GM23338 (cell line): ENCODE measurements at regions not wholly inside any gene's neighbourhood (a gene's known extent, or its start where the extent isn't known, plus 50 kb on each side); places are given as distances from the start of the nearest gene placed in this dataset.

ENCODE experiments used
- ATAC-seq: fragments of 200-7000 bp; cut with Tn5 transposase; 3 replicates; pipeline ENCODE4 v1.9.1; 2020
- DNase-seq: peaks from one replicate; pipeline ENCODE4 v3.0.0-alpha.2; 2015; ENCODE audit warnings: low spot score
- H2AFZ ChIP-seq: fragments of 200-600 bp; sonication (generic); 2 replicates; pipeline ENCODE4 v1.8.0; 2016; ENCODE audit warnings: antibody characterized with exemption, mild to moderate bottlenecking, moderate library complexity
- H3F3A ChIP-seq: fragments of 200-600 bp; sonication (generic); replicated peaks from 2 replicates; pipeline ENCODE4 v1.8.0; 2017; ENCODE audit warnings: antibody characterized with exemption, mixed run types, low read depth
- H3K27ac ChIP-seq: fragments of 200-600 bp; sonication (generic); 2 replicates; pipeline ENCODE4 v1.6.1; 2016; ENCODE audit warnings: low read depth
- H3K27me3 ChIP-seq: fragments of 200-600 bp; sonication (generic); 2 replicates; pipeline ENCODE4 v1.8.0; 2016; ENCODE audit warnings: mild to moderate bottlenecking, mixed run types, moderate library complexity; ENCODE audit not compliant: insufficient read depth
- H3K36me3 ChIP-seq: fragments of 200-600 bp; sonication (generic); 2 replicates; pipeline ENCODE4 v1.8.0; 2016; ENCODE audit warnings: mild to moderate bottlenecking; ENCODE audit not compliant: insufficient read depth
- H3K4me1 ChIP-seq: fragments of 200-600 bp; sonication (generic); 2 replicates; pipeline ENCODE4 v1.8.0; 2016; ENCODE audit warnings: mild to moderate bottlenecking, moderate library complexity; ENCODE audit not compliant: insufficient read depth
- H3K4me2 ChIP-seq: fragments of 200-600 bp; sonication (generic); 2 replicates; pipeline ENCODE4 v1.7.1; 2017; ENCODE audit warnings: mixed run types
- H3K4me3 ChIP-seq: fragments of 200-600 bp; sonication (generic); 2 replicates; pipeline ENCODE4 v1.6.1; 2016; ENCODE audit warnings: mixed run types
- H3K79me2 ChIP-seq: fragments of 200-600 bp; sonication (generic); replicated peaks from 2 replicates; pipeline ENCODE4 v1.8.0; 2017; ENCODE audit warnings: mild to moderate bottlenecking; ENCODE audit not compliant: insufficient read depth
- H3K9me2 ChIP-seq: fragments of 200-600 bp; sonication (generic); 2 replicates; pipeline ENCODE4 v1.8.0; 2017; ENCODE audit not compliant: insufficient read depth
- H4K20me1 ChIP-seq: fragments of 200-600 bp; sonication (generic); replicated peaks from 2 replicates; pipeline ENCODE4 v1.8.0; 2017; ENCODE audit warnings: mild to moderate bottlenecking; ENCODE audit not compliant: insufficient read depth
- H3K27ac Mint-ChIP-seq: 2 replicates; pipeline ENCODE4 v1.8.0; 2020; ENCODE audit warnings: inconsistent platforms, mild to moderate bottlenecking, moderate library complexity, mixed read lengths
- H3K27me3 Mint-ChIP-seq: 3 replicates; pipeline ENCODE4 v1.8.0; 2022; ENCODE audit warnings: low read depth, mild to moderate bottlenecking, moderate library complexity, mixed read lengths, inconsistent platforms; ENCODE audit not compliant: insufficient read depth, poor library complexity
- H3K36me3 Mint-ChIP-seq: 3 replicates; pipeline ENCODE4 v1.8.0; 2021; ENCODE audit warnings: low read depth, mild to moderate bottlenecking, inconsistent platforms, moderate library complexity, mixed read lengths
- H3K4me1 Mint-ChIP-seq: 3 replicates; pipeline ENCODE4 v1.8.0; 2020; ENCODE audit warnings: mild to moderate bottlenecking, inconsistent platforms, mixed read lengths
- H3K4me3 Mint-ChIP-seq: 3 replicates; pipeline ENCODE4 v1.8.0; 2021; ENCODE audit warnings: moderate library complexity, mild to moderate bottlenecking, inconsistent platforms, mixed read lengths
- H3K9me3 Mint-ChIP-seq: 3 replicates; pipeline ENCODE4 v1.8.0; 2020; ENCODE audit warnings: moderate library complexity, mild to moderate bottlenecking, inconsistent platforms, mixed read lengths
- EZH2 ChIP-seq: fragments of 200-600 bp; sonication (generic); IDR thresholded peaks from one replicate; pipeline ENCODE4 v1.8.0; 2017; ENCODE audit warnings: antibody characterized with exemption, mild to moderate bottlenecking, low read depth; ENCODE audit not compliant: unreplicated experiment
- EZH2phosphoT487 ChIP-seq: fragments of 200-600 bp; sonication (generic); IDR thresholded peaks from one replicate; pipeline ENCODE4 v1.8.1; 2018; ENCODE audit warnings: antibody characterized with exemption; ENCODE audit not compliant: unreplicated experiment
- JUNB ChIP-seq: IDR thresholded peaks from one replicate; pipeline ENCODE4 v1.6.1; 2016; ENCODE audit warnings: antibody characterized with exemption; ENCODE audit not compliant: unreplicated experiment
- NANOG ChIP-seq: IDR thresholded peaks from 2 replicates; pipeline ENCODE4 v1.6.1; 2016; ENCODE audit warnings: antibody characterized with exemption, borderline replicate concordance
- POLR2AphosphoS5 ChIP-seq: IDR thresholded peaks from 2 replicates; pipeline ENCODE4 v1.6.1; 2016; ENCODE audit warnings: antibody characterized with exemption, low read depth
- ZNF114 ChIP-seq: fragments of 250-450 bp; sonication (Bioruptor Pico); IDR thresholded peaks from 2 replicates; pipeline ENCODE4 v1.5.0; 2020; ENCODE audit warnings: mild to moderate bottlenecking, moderate library complexity
- ZNF331 ChIP-seq: fragments of 250-450 bp; sonication (Bioruptor Pico); IDR thresholded peaks from 2 replicates; pipeline ENCODE4 v1.5.0; 2020; ENCODE audit warnings: low read depth, mild to moderate bottlenecking, moderate library complexity
- TF ChIP-seq, protein P1 (sequence below), 2 experiments: fragments of 200-600 bp in 1 of 2; sonication (generic) in 1 of 2; conservative IDR thresholded peaks; 2 replicates each; pipeline versions ENCODE4 v1.5.1 to v1.6.1; 2016 to 2017; ENCODE audit warnings: antibody characterized with exemption in 2 of 2, low read depth in 2 of 2, mild to moderate bottlenecking in 2 of 2, moderate library complexity in 1 of 2
- TF ChIP-seq, protein P2 (sequence below): IDR thresholded peaks from 2 replicates; pipeline ENCODE4 v1.6.1; 2016; ENCODE audit warnings: antibody characterized with exemption

DNA sequence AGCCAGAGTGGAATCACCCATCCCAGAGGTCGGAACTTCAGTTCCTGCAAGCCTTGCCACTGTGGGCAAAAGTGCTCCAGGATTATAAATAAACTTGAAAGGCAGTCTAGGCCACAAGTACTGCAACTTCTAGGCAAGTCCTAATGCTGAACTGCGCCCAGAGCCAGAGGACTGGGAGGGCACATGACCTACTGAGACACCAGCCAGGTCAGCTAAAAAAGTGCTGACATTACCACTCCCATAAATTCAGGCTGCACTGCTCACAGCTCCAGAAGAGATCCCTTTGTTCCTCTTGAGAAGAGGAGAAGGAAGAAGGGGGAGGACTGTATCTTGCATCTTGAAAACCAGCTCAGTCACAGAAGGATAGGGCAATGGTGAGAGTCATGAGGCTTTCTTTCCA, 1084.1 kb upstream of the PHF14 start:
- TF ChIP-seq EZH2 (no peak), JUNB (no peak)
- Histone ChIP-seq H3K4me2 (no peak overlapping the region), H3K36me3 (no peaks in the 10 kb centered on the region), H3K9me2 (no peaks in the 10 kb centered on the region), H2AFZ (peak overlapping the region; percentile 87; the same call in 1 of the 2 replicates), H4K20me1 (no peaks in the 10 kb centered on the region), H3K27ac (no peak overlapping the region), H3K4me3 (no peak overlapping the region), H3K79me2 (no peaks in the 10 kb centered on the region), H3K4me1 (0 out of 2 replicates have a peak, but pooled peaks cover 5% of the 10 kb centered on the region), H3F3A (no peaks in the 10 kb centered on the region), H3K27me3 (no peaks in the 10 kb centered on the region)
- Mint-ChIP-seq H3K4me1 (peaks cover 8% of the 10 kb centered on the region; the same call in 2 of the 3 replicates), H3K4me3 (no peak overlapping the region), H3K9me3 (peaks cover 11% of the 10 kb centered on the region), H3K27me3 (peaks cover 1% of the 10 kb centered on the region), H3K27ac (0 out of 2 replicates have a peak overlapping the region, but pooled peaks have one; percentile 52), H3K36me3 (peaks cover 3% of the 10 kb centered on the region; the same call in 1 of the 3 replicates)
- DNase-seq (no peak), ATAC-seq (no peak)

DNA sequence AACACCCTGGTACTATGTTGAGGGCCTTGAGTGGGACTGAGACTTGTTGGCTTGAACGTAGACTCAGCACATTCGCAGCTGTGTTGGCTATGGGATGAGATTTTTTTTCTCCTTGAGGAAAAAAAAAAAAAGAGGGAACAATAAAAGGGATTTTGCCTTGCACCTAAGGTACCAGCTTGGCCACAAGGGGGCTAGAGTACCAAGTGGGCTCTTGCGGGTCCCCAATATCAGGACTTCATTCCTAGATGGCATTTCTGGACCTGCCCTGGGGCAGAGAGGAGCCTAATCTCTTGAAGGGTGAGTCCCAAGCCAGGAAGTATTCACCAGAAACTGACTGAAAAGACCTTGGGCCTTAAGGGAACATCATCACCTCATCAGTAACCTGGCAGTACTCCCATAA, 1083.6 kb upstream of the PHF14 start:
- Mint-ChIP-seq H3K27me3 (peaks cover 1% of the 10 kb centered on the region), H3K36me3 (peaks cover 3% of the 10 kb centered on the region; the same call in 1 of the 3 replicates), H3K4me1 (peaks cover 8% of the 10 kb centered on the region; the same call in 2 of the 3 replicates), H3K9me3 (peaks cover 11% of the 10 kb centered on the region), H3K4me3 (no peak overlapping the region), H3K27ac (no peak overlapping the region)
- H3K9me2 ChIP-seq = no peaks in the 10 kb centered on the region
- H3F3A ChIP-seq = no peaks in the 10 kb centered on the region
- no peak overlapping the region for H3K27ac ChIP-seq
- H4K20me1 ChIP-seq = no peaks in the 10 kb centered on the region
- no peak overlapping the region for H3K4me3 ChIP-seq
- peak overlapping the region; percentile 87; the same call in 1 of the 2 replicates for H2AFZ ChIP-seq
- ATAC-seq = peak; percentile 50
- H3K36me3 ChIP-seq = no peaks in the 10 kb centered on the region
- H3K4me1 ChIP-seq = 0 out of 2 replicates have a peak, but pooled peaks cover 5% of the 10 kb centered on the region
- no peak overlapping the region for H3K4me2 ChIP-seq
- H3K79me2 ChIP-seq = no peaks in the 10 kb centered on the region
- TF ChIP-seq ZNF114 (CRISPR knock-in tag) (no peak), POLR2AphosphoS5 (no peak), EZH2 (no peak), ZNF331 (CRISPR knock-in tag) (no peak), EZH2phosphoT487 (no peak), NANOG (no peak), JUNB (no peak)
- TF ChIP-seq, protein P1, sequence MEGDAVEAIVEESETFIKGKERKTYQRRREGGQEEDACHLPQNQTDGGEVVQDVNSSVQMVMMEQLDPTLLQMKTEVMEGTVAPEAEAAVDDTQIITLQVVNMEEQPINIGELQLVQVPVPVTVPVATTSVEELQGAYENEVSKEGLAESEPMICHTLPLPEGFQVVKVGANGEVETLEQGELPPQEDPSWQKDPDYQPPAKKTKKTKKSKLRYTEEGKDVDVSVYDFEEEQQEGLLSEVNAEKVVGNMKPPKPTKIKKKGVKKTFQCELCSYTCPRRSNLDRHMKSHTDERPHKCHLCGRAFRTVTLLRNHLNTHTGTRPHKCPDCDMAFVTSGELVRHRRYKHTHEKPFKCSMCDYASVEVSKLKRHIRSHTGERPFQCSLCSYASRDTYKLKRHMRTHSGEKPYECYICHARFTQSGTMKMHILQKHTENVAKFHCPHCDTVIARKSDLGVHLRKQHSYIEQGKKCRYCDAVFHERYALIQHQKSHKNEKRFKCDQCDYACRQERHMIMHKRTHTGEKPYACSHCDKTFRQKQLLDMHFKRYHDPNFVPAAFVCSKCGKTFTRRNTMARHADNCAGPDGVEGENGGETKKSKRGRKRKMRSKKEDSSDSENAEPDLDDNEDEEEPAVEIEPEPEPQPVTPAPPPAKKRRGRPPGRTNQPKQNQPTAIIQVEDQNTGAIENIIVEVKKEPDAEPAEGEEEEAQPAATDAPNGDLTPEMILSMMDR (conservative IDR thresholded peaks at IDR 0.05; ENCODE audit: low read depth in 2 of 2) = peak; percentile 53 to 57
- TF ChIP-seq, protein P2, sequence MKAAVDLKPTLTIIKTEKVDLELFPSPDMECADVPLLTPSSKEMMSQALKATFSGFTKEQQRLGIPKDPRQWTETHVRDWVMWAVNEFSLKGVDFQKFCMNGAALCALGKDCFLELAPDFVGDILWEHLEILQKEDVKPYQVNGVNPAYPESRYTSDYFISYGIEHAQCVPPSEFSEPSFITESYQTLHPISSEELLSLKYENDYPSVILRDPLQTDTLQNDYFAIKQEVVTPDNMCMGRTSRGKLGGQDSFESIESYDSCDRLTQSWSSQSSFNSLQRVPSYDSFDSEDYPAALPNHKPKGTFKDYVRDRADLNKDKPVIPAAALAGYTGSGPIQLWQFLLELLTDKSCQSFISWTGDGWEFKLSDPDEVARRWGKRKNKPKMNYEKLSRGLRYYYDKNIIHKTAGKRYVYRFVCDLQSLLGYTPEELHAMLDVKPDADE = no peak
- peak; percentile 75 for DNase-seq
- H3K27me3 ChIP-seq = no peaks in the 10 kb centered on the region
